NCI-H345 (cell line): ENCODE measurements at regions not wholly inside any gene's neighbourhood (a gene's known extent, or its start where the extent isn't known, plus 50 kb on each side); places are given as distances from the start of the nearest gene placed in this dataset.

Experiments
- DNase-seq: peaks from one replicate; lab custom pipeline; 2025; lab: John Stamatoyannopoulos, UW

DNA sequence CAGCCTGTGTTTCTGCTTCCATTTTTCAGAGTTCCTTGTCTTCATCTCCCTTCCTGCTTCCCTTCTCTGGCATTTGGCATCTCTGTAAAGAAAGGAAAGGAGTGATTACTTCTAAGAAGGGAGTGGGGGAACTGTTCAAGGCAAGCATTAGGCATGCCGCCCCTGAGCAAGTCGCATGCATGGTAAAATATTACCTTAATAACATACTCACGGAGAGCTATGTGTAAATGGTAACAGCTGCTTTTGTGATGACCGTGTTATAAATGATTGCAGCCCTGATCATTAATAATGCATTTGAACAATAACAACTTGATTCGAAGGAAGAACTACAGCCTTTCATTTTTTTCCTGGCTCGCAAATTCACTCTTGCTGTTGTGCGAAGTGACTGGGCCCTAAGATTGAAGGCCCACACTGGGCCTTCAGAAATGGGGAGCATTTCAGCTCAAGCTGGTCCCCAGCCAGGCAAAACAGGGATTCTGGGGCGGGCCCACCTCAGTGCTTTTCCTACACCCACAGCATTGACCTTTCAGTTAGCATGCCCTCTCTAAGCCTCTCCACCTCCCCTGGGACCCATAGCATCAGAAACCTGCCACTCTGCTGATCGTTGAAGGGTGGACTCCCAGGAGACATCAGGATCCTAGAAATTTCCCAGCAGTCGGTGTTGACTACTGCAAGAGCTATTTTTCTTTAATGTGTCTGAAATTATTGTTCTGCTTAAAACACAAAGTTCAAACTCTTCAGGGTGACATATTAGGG, 263.0 kb upstream of the CADM1 start:
- no peak for DNase-seq

DNA sequence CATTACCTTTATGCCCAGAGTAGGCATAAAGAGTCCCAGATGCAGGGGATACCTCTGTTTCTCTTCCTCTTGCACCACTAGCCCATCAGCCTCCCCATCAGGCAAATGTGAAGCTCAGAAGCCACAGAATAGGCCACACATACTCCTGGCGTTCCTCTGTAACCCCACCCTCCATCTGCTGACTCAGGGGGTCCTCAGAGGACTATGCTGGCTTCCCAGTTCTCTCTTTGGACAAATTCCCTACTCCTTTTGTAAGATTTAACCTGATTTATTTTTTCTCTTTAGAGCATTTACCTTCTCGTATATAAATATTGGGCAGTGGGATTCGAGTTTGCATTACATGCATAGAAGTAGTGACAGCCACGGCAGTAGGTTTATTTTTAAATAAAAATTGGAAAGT, 262.3 kb upstream of the CADM1 start:
- DNase-seq: no peak

DNA sequence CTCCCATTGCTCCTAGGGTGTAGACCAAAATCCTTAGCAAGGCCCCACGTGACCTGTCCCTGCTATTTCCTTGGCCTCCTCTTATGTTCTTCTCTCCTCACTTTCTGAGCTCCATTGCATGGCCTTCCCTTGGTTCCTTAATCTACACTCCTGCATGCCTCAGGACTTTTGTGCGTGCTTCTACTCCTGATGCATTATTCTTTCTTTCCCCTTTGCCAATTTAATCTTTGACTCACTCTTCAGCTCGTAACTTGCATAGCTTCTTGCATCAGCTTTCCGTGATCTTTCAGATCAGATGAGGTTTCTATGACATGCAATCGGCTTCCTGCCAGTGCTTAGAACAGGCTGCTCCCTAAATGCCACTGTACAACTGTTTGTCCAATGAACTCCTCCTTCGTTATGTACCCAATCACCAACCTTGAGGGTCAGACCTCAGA, 261.6 kb upstream of the CADM1 start:
- DNase-seq: no peak

DNA sequence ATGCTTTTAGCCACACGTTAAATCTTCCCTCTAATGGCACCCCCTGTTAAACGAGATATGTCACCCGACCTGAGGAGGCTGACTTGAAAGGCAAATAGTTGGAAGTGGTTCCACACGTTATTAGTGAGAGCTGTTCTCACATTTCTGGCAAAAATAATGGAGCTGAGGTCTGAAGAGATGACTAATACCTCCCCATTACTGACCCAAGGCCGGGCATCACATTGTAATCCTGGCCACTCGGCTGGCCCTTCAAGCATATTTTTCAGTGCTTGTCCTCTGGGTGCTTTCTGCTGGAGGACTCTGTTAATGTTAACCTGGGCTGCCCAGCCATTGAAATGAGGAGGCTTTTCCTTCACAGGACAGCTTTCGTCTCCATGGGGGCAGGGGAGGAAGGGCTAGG, 260.0 kb upstream of the CADM1 start:
- no peak for DNase-seq

GRCh38 chr11:115761817-115762216, 257.6 kb upstream of the CADM1 start:
- DNase-seq: no peak

- no peak for DNase-seq
Observed at GRCh38 chr11:115761348-115761747, 257.1 kb upstream of the CADM1 start.

- DNase-seq: no peak
Observed at GRCh38 chr11:115760461-115761320, 256.5 kb upstream of the CADM1 start.

- DNase-seq: no peak
Observed at GRCh38 chr11:115759622-115760460, 255.6 kb upstream of the CADM1 start.

GRCh38 chr11:115758011-115758410, 253.8 kb upstream of the CADM1 start:
- DNase-seq: no peak

GRCh38 chr11:115751243-115752015, 247.2 kb upstream of the CADM1 start:
- DNase-seq: no peak

- no peak for DNase-seq
Observed at GRCh38 chr11:115745610-115746512, 241.6 kb upstream of the CADM1 start.

DNA sequence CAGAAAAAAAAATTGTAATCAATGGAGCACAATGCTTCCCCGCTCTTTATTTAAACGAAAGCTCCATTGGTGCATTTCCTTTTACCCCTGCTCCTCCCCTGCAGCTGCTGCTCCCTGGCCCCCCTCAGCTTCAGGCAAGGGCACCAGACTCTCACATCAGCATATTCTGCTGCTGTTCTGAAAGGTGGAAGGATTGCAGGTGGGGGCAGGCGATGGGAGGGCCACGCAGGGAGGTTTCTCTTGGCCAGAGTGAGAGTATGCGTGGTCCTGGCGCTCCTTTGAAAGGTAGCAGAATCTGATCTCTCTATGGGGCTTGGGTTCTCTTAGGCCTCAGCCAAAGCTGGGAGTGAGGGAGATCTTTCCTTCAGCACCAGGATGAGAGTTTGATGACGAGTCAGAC, 240.9 kb upstream of the CADM1 start:
- DNase-seq: no peak

DNA sequence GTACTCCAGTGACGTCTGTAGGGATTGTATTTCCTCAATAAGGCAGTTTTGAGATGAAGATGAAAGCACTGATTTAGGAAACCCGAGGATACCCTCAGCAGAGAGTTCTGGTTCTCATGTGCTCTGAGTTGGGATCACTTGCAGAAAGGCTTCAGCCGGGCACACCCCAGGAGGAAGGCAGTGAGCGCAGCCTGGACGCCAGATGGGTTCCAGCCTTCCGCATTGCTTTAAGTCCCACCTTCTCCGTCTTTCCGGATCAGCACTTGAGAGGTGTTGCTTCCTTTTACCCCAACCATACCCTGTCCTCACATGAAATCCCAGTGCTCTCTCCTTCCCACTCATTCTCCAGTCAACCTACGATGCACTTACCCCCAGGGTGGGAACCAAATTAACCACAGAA, 239.5 kb upstream of the CADM1 start:
- DNase-seq: no peak

- DNase-seq: peak; percentile 74
Observed at GRCh38 chr11:115741376-115742107, 237.3 kb upstream of the CADM1 start.

DNA sequence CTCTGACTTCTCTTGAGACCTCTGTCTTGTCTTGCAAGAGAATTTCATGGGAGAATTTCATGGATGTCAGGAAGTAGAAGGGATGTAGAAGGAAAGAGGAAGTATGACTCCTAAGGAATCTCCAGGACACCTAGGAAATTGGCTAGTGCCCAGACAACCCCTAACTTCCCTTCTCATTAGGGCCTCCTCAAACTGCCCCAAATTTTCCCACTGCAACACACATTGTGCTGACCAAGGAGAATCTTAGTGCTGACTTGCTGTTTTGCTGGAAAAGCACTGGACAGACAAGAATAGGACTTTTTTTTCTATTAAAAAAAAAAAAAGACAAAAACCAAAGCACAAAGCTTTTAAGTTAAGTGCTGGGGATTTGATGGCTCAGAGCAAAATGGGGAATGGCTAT, 236.1 kb upstream of the CADM1 start:
- DNase-seq: no peak

GRCh38 chr11:115739878-115740277, 235.7 kb upstream of the CADM1 start:
- no peak for DNase-seq

GRCh38 chr11:115739146-115739545, 234.9 kb upstream of the CADM1 start:
- no peak for DNase-seq

DNA sequence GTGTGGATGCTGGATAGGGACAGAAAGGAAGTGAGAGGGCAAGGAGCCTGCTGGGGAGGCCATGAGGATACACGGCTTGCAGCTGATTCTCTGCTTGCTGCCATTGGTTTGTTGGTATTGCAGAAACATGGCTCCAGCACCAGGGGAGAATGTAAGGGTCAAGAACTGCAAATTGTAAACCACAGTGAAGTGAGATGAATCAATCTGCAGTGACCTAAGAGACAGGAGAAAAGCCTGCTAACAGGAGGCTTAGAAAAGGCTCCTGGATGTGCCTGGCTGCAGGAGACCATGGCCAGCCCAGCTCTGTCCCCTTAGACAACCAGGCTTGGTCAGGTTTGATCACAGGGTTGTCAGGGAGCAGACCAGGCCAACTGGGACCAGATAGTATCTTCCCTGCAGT, 233.7 kb upstream of the CADM1 start:
- no peak for DNase-seq

- DNase-seq: no peak
Observed at GRCh38 chr11:115736146-115736545, 231.9 kb upstream of the CADM1 start.

GRCh38 chr11:115724666-115725065, 220.5 kb upstream of the CADM1 start:
- no peak for DNase-seq
